ENCODE measurements at regions not wholly inside any gene's neighbourhood (a gene's known extent, or its start where the extent isn't known, plus 50 kb on each side); places are given as distances from the start of the nearest gene placed in this dataset.

DNA sequence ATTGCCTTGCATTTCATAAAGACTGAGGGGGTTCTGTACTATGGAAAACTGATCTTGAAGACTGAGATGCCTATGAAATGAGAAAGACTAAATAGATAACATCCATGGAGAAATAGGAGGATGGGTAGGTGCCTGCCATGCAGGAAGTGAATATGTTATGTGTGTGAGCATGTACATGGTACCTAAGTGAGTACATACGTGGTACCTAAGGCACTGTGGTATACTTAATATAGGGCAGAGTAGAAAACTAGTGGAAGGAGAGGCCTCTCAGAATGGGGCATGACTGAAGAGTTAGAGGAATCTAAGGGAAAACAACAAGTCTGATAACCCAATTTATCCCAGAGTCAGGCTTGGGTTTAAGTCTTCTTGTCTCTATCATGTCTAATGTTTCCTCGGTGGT lies 161.8 kb upstream of the DCN start:
- no peaks in the 10 kb centered on the region for H3K9me2 ChIP-seq (replicated peaks; ENCODE audit: insufficient read depth, low read length)
- H3K9ac ChIP-seq (ENCODE audit: low read length) = no peak overlapping the region
- no peaks in the 10 kb centered on the region for H3K36me3 ChIP-seq (replicated peaks; ENCODE audit: insufficient read depth, low read length)
- H3K27ac ChIP-seq (ENCODE audit: low read length) = no peak overlapping the region
- no peaks in the 10 kb centered on the region for H3K9me3 ChIP-seq (replicated peaks; ENCODE audit: insufficient read depth, low read length)
- no peaks in the 10 kb centered on the region for H4K20me1 ChIP-seq (ENCODE audit: insufficient read depth, low read length)
- TF ChIP-seq, protein P1, sequence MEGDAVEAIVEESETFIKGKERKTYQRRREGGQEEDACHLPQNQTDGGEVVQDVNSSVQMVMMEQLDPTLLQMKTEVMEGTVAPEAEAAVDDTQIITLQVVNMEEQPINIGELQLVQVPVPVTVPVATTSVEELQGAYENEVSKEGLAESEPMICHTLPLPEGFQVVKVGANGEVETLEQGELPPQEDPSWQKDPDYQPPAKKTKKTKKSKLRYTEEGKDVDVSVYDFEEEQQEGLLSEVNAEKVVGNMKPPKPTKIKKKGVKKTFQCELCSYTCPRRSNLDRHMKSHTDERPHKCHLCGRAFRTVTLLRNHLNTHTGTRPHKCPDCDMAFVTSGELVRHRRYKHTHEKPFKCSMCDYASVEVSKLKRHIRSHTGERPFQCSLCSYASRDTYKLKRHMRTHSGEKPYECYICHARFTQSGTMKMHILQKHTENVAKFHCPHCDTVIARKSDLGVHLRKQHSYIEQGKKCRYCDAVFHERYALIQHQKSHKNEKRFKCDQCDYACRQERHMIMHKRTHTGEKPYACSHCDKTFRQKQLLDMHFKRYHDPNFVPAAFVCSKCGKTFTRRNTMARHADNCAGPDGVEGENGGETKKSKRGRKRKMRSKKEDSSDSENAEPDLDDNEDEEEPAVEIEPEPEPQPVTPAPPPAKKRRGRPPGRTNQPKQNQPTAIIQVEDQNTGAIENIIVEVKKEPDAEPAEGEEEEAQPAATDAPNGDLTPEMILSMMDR (IDR thresholded peaks at IDR 0.05; ENCODE audit: low read length) = no peak
- TF ChIP-seq EZH2 (optimal IDR thresholded peaks at IDR 0.05; ENCODE audit: low read depth, low read length) = no peak
- H3K4me3 ChIP-seq (ENCODE audit: low read length) = no peak overlapping the region
- H3K4me2 ChIP-seq (ENCODE audit: low read depth, low read length) = no peak overlapping the region
- no peak for DNase-seq
- H3K27me3 ChIP-seq (replicated peaks; ENCODE audit: insufficient read depth, low read length) = no peaks in the 10 kb centered on the region
- no peaks in the 10 kb centered on the region for H3K4me1 ChIP-seq (ENCODE audit: low read length)
- no peak overlapping the region for H2AFZ ChIP-seq (ENCODE audit: low read length)
- no peaks in the 10 kb centered on the region for H3F3A ChIP-seq (ENCODE audit: insufficient read depth, low read length)
- no peaks in the 10 kb centered on the region for H3K79me2 ChIP-seq (ENCODE audit: low read length)

DNA sequence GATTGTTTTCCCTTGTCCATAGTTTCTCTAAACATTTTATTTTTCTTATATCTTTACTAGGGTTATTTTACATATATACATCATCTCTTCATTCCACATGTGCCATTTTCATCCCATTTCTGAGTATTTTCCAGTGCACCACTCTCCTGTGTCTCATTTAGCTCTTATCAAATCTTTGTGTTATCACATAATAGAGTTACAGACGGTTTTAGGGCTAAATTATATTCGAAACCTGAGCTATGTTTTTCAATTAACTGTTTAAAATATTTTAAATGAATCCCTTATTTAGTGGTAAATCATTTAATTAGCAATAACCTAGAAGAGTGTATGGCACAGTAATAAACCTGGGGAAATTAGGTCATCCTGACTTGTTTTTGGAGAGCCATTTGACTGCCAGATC lies 160.4 kb upstream of the DCN start:
- Histone ChIP-seq H3K79me2 (ENCODE audit: low read length) (no peaks in the 10 kb centered on the region), H3K9me3 (replicated peaks; ENCODE audit: insufficient read depth, low read length) (no peaks in the 10 kb centered on the region), H3K9ac (ENCODE audit: low read length) (no peak overlapping the region), H3K36me3 (replicated peaks; ENCODE audit: insufficient read depth, low read length) (no peaks in the 10 kb centered on the region), H4K20me1 (ENCODE audit: insufficient read depth, low read length) (no peaks in the 10 kb centered on the region), H3K27me3 (replicated peaks; ENCODE audit: insufficient read depth, low read length) (no peaks in the 10 kb centered on the region), H3K27ac (ENCODE audit: low read length) (no peak overlapping the region), H3K4me3 (ENCODE audit: low read length) (no peak overlapping the region), H2AFZ (ENCODE audit: low read length) (no peak overlapping the region), H3K9me2 (replicated peaks; ENCODE audit: insufficient read depth, low read length) (no peaks in the 10 kb centered on the region), H3K4me2 (ENCODE audit: low read depth, low read length) (no peak overlapping the region), H3K4me1 (ENCODE audit: low read length) (no peaks in the 10 kb centered on the region), H3F3A (ENCODE audit: insufficient read depth, low read length) (no peaks in the 10 kb centered on the region)
- no peak for DNase-seq
- TF ChIP-seq EZH2phosphoT487 (IDR thresholded peaks at IDR 0.05; ENCODE audit: low read length) = no peak
- TF ChIP-seq, protein P1 (IDR thresholded peaks at IDR 0.05; ENCODE audit: low read length) = no peak
- no peak for TF ChIP-seq EZH2 (optimal IDR thresholded peaks at IDR 0.05; ENCODE audit: low read depth, low read length)

DNA sequence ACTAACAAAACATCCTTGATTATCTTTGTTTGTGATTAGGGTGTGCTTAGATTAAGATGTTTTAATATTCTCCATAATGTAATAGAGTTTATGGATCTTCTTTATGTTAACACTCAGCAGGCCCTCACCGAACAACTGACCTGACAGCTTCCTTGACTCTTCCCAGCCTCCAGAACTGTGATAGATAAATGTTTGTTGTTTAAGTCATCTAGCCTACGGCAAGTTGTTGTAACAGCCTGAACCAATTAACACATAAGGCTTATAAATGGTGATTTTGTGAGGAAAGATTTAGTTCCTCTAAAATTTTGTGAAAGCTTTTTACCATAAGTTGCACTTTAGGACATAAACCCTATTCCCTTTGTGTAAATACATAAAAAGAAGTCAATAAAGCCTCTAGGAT lies 156.5 kb upstream of the DCN start:
- DNase-seq = no peak
- Histone ChIP-seq H3K9me3 (replicated peaks; ENCODE audit: insufficient read depth, low read length) (no peaks in the 10 kb centered on the region), H3K4me3 (ENCODE audit: low read length) (no peak overlapping the region), H4K20me1 (ENCODE audit: insufficient read depth, low read length) (no peaks in the 10 kb centered on the region), H2AFZ (ENCODE audit: low read length) (no peak overlapping the region), H3K27ac (ENCODE audit: low read length) (no peak overlapping the region), H3K79me2 (ENCODE audit: low read length) (no peaks in the 10 kb centered on the region), H3K9me2 (replicated peaks; ENCODE audit: insufficient read depth, low read length) (no peaks in the 10 kb centered on the region), H3K4me2 (ENCODE audit: low read depth, low read length) (no peak overlapping the region), H3F3A (ENCODE audit: insufficient read depth, low read length) (no peaks in the 10 kb centered on the region), H3K36me3 (replicated peaks; ENCODE audit: insufficient read depth, low read length) (no peaks in the 10 kb centered on the region), H3K9ac (ENCODE audit: low read length) (no peak overlapping the region), H3K27me3 (replicated peaks; ENCODE audit: insufficient read depth, low read length) (no peaks in the 10 kb centered on the region), H3K4me1 (ENCODE audit: low read length) (no peaks in the 10 kb centered on the region)
- TF ChIP-seq EZH2phosphoT487 (IDR thresholded peaks at IDR 0.05; ENCODE audit: low read length) (no peak), EZH2 (optimal IDR thresholded peaks at IDR 0.05; ENCODE audit: low read depth, low read length) (no peak)
- TF ChIP-seq, protein P1 (IDR thresholded peaks at IDR 0.05; ENCODE audit: low read length) = no peak
